ENCODE measurements at regions not wholly inside any gene's neighbourhood (a gene's known extent, or its start where the extent isn't known, plus 50 kb on each side); places are given as distances from the start of the nearest gene placed in this dataset.
"Not testable (repeated sequence)": the region's sequence is repeated elsewhere in the genome, so short reads cannot be mapped to it uniquely, and the experiment has no call there.

DNA sequence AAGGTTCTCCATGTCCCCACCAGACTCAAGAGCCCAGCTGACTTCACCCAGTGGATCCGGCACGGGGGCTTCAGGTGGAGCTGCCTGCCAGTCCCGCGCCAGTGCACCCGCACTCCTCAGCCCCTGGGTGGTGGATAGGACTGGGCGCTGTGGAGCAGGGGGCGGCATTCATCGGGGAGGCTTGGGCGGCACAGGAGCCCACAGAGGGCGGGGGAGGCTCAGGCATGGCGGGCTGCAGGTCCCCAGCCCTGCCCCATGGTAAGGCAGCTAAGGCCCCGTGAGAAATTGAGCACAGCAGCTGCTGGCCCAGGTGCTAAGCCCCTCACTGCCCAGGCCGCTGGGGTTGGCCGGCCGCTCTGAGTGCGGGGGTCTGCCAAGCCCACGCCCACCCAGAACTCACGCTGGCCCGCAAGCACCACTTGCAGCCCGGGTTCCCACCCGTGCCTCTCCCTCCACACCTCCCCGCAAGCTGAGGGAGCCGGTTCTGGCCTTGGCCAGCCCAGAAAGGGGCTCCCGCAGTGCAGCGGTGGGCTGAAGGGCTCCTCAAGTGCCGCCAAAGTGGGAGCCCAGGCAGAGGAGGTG lies 1737.7 kb downstream of the ARAP2 start:
- not testable (repeated sequence) for TF ChIP-seq CTCF, POLR2A (IDR thresholded peaks at IDR 0.05)
